Left ventricle myocardium inferior (tissue), 1 donor: ENCODE measurements at regions not wholly inside any gene's neighbourhood (a gene's known extent, or its start where the extent isn't known, plus 50 kb on each side); places are given as distances from the start of the nearest gene placed in this dataset.

Source experiments
- DNase-seq: peaks from one replicate; pipeline ENCODE4 v3.0.0-alpha.2; 2020
- H3K27ac ChIP-seq: fragments of 200-600 bp; replicated peaks from 2 replicates; pipeline ENCODE4 v1.8.0; 2021
- H3K27me3 ChIP-seq: fragments of 200-600 bp; 2 replicates; pipeline ENCODE4 v1.8.0; 2021; ENCODE audit warnings: low read depth
- H3K36me3 ChIP-seq: fragments of 200-600 bp; 2 replicates; pipeline ENCODE4 v1.8.0; 2021
- H3K4me1 ChIP-seq: fragments of 200-600 bp; 2 replicates; pipeline ENCODE4 v1.8.0; 2021
- H3K4me3 ChIP-seq: fragments of 200-600 bp; 2 replicates; pipeline ENCODE4 v1.8.0; 2021; ENCODE audit warnings: mild to moderate bottlenecking, moderate library complexity
- H3K9me3 ChIP-seq: fragments of 200-600 bp; replicated peaks from 2 replicates; pipeline ENCODE4 v1.8.0; 2021
- CTCF ChIP-seq: fragments of 200-600 bp; IDR thresholded peaks from 2 replicates; pipeline ENCODE4 v1.8.0; 2021; ENCODE audit warnings: antibody characterized with exemption, mild to moderate bottlenecking, borderline replicate concordance
- intact Hi-C: fragments of 100-400 bp; cut with micrococcal nuclease; formaldehyde crosslinking; loops from one replicate; pipeline ENCODE4 v1.11.0; 2022
- donor health status: DM: no; HTN: yes; CAD: no; lungs with severe emphysema.

- Histone ChIP-seq H3K4me3 (no peak overlapping the region), H3K9me3 (peaks cover 11% of the 10 kb centered on the region), H3K27ac (no peak overlapping the region), H3K4me1 (no peaks in the 10 kb centered on the region), H3K27me3 (no peaks in the 10 kb centered on the region), H3K36me3 (no peaks in the 10 kb centered on the region)
- intact Hi-C loops: no loop called here
- no peak for TF ChIP-seq CTCF
- DNase-seq: no peak
Measured at GRCh38 chr6:74467533-74468215, 738.2 kb downstream of the COL12A1 start.

GRCh38 chr6:74466572-74466971 lies 739.3 kb downstream of the COL12A1 start:
- DNase-seq: no peak
- Histone ChIP-seq H3K27me3 (no peaks in the 10 kb centered on the region), H3K4me3 (no peak overlapping the region), H3K9me3 (peaks cover 22% of the 10 kb centered on the region), H3K36me3 (no peaks in the 10 kb centered on the region), H3K27ac (no peak overlapping the region), H3K4me1 (no peaks in the 10 kb centered on the region)
- intact Hi-C loops: no loop called here
- no peak for TF ChIP-seq CTCF

DNA sequence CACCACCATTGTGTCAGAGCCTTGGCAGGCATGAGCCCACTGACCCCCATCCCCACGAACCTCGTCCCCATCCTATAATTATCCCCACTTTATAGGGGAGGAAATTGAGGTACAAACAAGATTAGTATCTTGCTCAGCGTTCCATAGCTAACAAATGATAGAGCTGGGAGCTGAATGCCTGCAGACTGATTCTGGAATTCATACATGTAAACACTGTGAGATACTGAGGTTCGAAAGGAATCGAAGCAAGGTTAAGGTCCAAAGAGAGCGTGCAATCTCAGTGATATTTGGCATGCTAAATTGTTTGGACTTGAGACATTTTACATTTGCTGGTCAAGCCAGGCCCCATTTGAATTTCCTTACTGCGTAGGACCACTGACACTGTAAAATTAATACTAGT lies 746.6 kb downstream of the COL12A1 start:
- Histone ChIP-seq H3K27ac (no peak overlapping the region), H3K36me3 (no peaks in the 10 kb centered on the region), H3K27me3 (no peaks in the 10 kb centered on the region), H3K4me1 (no peaks in the 10 kb centered on the region), H3K9me3 (peaks cover 42% of the 10 kb centered on the region), H3K4me3 (no peak overlapping the region)
- no peak for TF ChIP-seq CTCF
- intact Hi-C loops: no loop called here
- no peak for DNase-seq

DNA sequence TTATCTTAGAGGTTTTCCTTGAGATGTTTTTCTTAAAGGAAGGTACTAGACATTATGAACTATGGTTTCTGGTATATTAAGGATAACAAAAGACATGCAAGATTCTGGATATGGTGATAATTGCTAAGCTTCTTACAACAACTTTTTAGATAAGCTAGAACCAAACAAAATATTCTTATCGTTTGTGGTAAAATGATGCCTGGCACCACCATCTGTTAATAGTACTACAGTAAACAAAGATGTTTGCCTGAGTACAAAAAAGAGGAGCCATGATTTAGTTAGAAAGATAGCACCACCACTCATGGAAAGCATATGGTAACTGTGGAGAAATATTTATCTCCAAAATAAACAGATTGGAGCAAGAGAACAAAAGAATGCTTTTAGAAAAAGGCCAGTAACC lies 747.3 kb downstream of the COL12A1 start:
- intact Hi-C loops: no loop called here
- no peak for TF ChIP-seq CTCF
- H3K4me3 ChIP-seq: no peak overlapping the region
- H3K4me1 ChIP-seq: no peaks in the 10 kb centered on the region
- peaks cover 40% of the 10 kb centered on the region for H3K9me3 ChIP-seq
- H3K27ac ChIP-seq: no peak overlapping the region
- no peaks in the 10 kb centered on the region for H3K36me3 ChIP-seq
- DNase-seq: no peak
- no peaks in the 10 kb centered on the region for H3K27me3 ChIP-seq

GRCh38 chr6:74455786-74456185 lies 750.1 kb downstream of the COL12A1 start:
- H3K4me1 ChIP-seq: no peaks in the 10 kb centered on the region
- H3K36me3 ChIP-seq: no peaks in the 10 kb centered on the region
- no peaks in the 10 kb centered on the region for H3K27me3 ChIP-seq
- peaks cover 12% of the 10 kb centered on the region for H3K9me3 ChIP-seq
- H3K4me3 ChIP-seq: no peak overlapping the region
- no peak for DNase-seq
- no peak overlapping the region for H3K27ac ChIP-seq
- intact Hi-C loops: no loop called here
- TF ChIP-seq CTCF: no peak
